Neuronal stem cell (in vitro differentiated cells): ENCODE measurements at regions not wholly inside any gene's neighbourhood (a gene's known extent, or its start where the extent isn't known, plus 50 kb on each side); places are given as distances from the start of the nearest gene placed in this dataset.

Experiments used
- DNase-seq: peaks from one replicate; pipeline ENCODE4 v3.0.0-alpha.2; 2013; ENCODE audit warnings: low spot score
- H2AFZ ChIP-seq: one replicate; pipeline ENCODE4 v1.6.1; 2013; ENCODE audit warnings: mild to moderate bottlenecking, low read length, inconsistent platforms
- H2AK5ac ChIP-seq: 2 replicates; pipeline ENCODE4 v1.6.1; 2013; ENCODE audit warnings: low read depth, mild to moderate bottlenecking, inconsistent platforms, low read length, moderate library complexity, mixed read lengths
- H2BK120ac ChIP-seq: 2 replicates; pipeline ENCODE4 v1.6.1; 2013; ENCODE audit warnings: low read depth, mild to moderate bottlenecking, inconsistent platforms, low read length, moderate library complexity, mixed read lengths
- H2BK12ac ChIP-seq: one replicate; pipeline ENCODE4 v1.6.1; 2013; ENCODE audit warnings: low read length, inconsistent platforms
- H2BK15ac ChIP-seq: 2 replicates; pipeline ENCODE4 v1.6.1; 2013; ENCODE audit warnings: mild to moderate bottlenecking, low read length, inconsistent platforms, mixed read lengths
- H2BK5ac ChIP-seq: one replicate; pipeline ENCODE4 v1.6.1; 2013; ENCODE audit warnings: inconsistent platforms, mild to moderate bottlenecking, low read length, moderate library complexity
- H3K14ac ChIP-seq: one replicate; pipeline ENCODE4 v1.6.1; 2013; ENCODE audit warnings: low read length, inconsistent platforms
- H3K18ac ChIP-seq: 2 replicates; pipeline ENCODE4 v1.6.1; 2013; ENCODE audit warnings: low read length, inconsistent platforms
- H3K23ac ChIP-seq: 2 replicates; pipeline ENCODE4 v1.6.1; 2013; ENCODE audit warnings: low read depth, mild to moderate bottlenecking, mixed read lengths, low read length, inconsistent platforms; ENCODE audit not compliant: poor library complexity
- H3K27ac ChIP-seq: replicated peaks from 3 replicates; pipeline ENCODE4 v1.5.1; 2013; ENCODE audit warnings: low read length, inconsistent platforms
- H3K27me3 ChIP-seq, 3 experiments: 2 replicates each; pipeline ENCODE4 v1.6.1; 2013; ENCODE audit warnings: low read length in 3 of 3, mild to moderate bottlenecking in 2 of 3, inconsistent platforms in 1 of 3, low read depth in 1 of 3, mixed read lengths in 1 of 3, moderate library complexity in 1 of 3; ENCODE audit not compliant: control insufficient read depth in 3 of 3, insufficient read depth in 3 of 3
- H3K36me3 ChIP-seq, 2 donors: replicated peaks in 1 of 2; 2 replicates each; pipeline ENCODE4 v1.6.1; 2013; ENCODE audit warnings: low read length in 2 of 2; ENCODE audit not compliant: control insufficient read depth in 2 of 2, insufficient read depth in 2 of 2
- H3K4ac ChIP-seq: 2 replicates; pipeline ENCODE4 v1.6.1; 2013; ENCODE audit warnings: inconsistent platforms, mild to moderate bottlenecking, low read length, moderate library complexity
- H3K4me1 ChIP-seq, 2 donors: 1 replicate in 1 of 2; 2 replicates in 1 of 2; pipeline ENCODE4 v1.6.1; 2013; ENCODE audit warnings: low read length in 2 of 2, low read depth in 1 of 2; ENCODE audit not compliant: control insufficient read depth in 2 of 2, insufficient read depth in 1 of 2
- H3K4me2 ChIP-seq: one replicate; pipeline ENCODE4 v1.6.1; 2013; ENCODE audit warnings: mild to moderate bottlenecking, low read length, inconsistent platforms; ENCODE audit not compliant: insufficient read depth, poor library complexity, severe bottlenecking
- H3K4me3 ChIP-seq, 2 donors: 2 replicates each; pipeline ENCODE4 v1.5.1; 2013; ENCODE audit warnings: low read length in 2 of 2, mild to moderate bottlenecking in 2 of 2, inconsistent platforms in 1 of 2, moderate library complexity in 1 of 2
- H3K79me1 ChIP-seq: one replicate; pipeline ENCODE4 v1.6.1; 2013; ENCODE audit warnings: low read depth, mild to moderate bottlenecking, inconsistent platforms, low read length, moderate library complexity
- H3K9ac ChIP-seq: one replicate; pipeline ENCODE4 v1.6.1; 2013; ENCODE audit warnings: mild to moderate bottlenecking, low read depth, low read length, inconsistent platforms; ENCODE audit not compliant: poor library complexity
- H3K9me3 ChIP-seq, 2 donors: replicated peaks in 1 of 2; 2 replicates each; pipeline versions ENCODE3 to v1.6.1; 2013; ENCODE audit warnings: low read length in 2 of 2, mild to moderate bottlenecking in 2 of 2, inconsistent platforms in 1 of 2, low read depth in 1 of 2, mixed read lengths in 1 of 2, moderate library complexity in 1 of 2; ENCODE audit not compliant: control insufficient read depth in 2 of 2, insufficient read depth in 1 of 2
- H4K8ac ChIP-seq: one replicate; pipeline ENCODE4 v1.6.1; 2013; ENCODE audit warnings: low read depth, mild to moderate bottlenecking, inconsistent platforms, low read length, moderate library complexity
- H4K91ac ChIP-seq: one replicate; pipeline ENCODE4 v1.6.1; 2013; ENCODE audit warnings: low read length, low read depth, mild to moderate bottlenecking, inconsistent platforms; ENCODE audit not compliant: poor library complexity
- WGBS, 2 donors: extraction: QIAGEN DNeasy Blood & Tissue Kit; methylation state at CpG; one replicate each; pipeline ENCODE4 v1.1.7; 2013; ENCODE audit warnings: missing lambda C conversion rate in 2 of 2, mixed read lengths in 1 of 2; ENCODE audit not compliant: insufficient read length in 2 of 2, insufficient replicate concordance in 1 of 2; ENCODE audit errors: extremely low coverage in 2 of 2; 5-methylcytosine and 5-hydroxymethylcytosine counted together

DNA sequence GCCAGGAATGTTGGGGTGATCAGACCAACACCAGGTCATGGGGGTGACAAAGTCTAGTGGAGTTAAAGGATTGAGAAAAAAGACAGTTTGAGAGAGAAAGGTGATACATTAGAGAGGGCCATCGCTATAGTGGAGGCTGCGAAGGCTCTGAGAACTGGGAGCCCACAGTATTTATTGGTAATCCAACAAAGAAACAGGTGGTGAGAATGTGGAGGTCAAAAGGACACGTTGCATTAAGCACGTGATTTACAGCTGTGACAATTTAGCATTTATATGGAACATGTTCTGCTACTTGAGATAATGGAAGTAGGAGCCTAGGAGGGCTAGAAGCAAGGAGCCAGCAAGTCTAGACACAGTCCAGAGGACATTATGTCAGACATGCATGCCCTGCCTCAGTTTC is 2086.5 kb upstream of the C9orf72 start:
- H3K36me3 ChIP-seq, result no peaks in the 10 kb centered on the region
- no peaks in the 10 kb centered on the region for H3K9me3 ChIP-seq
- no peak overlapping the region for H2AK5ac ChIP-seq
- no peaks in the 10 kb centered on the region for H3K27me3 ChIP-seq
- no peak overlapping the region for H2BK5ac ChIP-seq
- H3K79me1 ChIP-seq, result no peaks in the 10 kb centered on the region
- no peak overlapping the region for H3K4me2 ChIP-seq
- H4K91ac ChIP-seq, result no peak overlapping the region
- no peak overlapping the region for H3K18ac ChIP-seq
- no peak overlapping the region for H2BK15ac ChIP-seq
- no peak overlapping the region for H3K4ac ChIP-seq
- H3K27ac ChIP-seq, result no peak overlapping the region
- no peak for DNase-seq
- H4K8ac ChIP-seq, result no peak overlapping the region
- WGBS, 2 donors, result no CpG with 5 or more reads among the region's 4 CpGs
- H3K9ac ChIP-seq, result no peak overlapping the region
- H2BK12ac ChIP-seq, result no peak overlapping the region
- no peaks in the 10 kb centered on the region for H3K4me1 ChIP-seq
- no peak overlapping the region for H3K14ac ChIP-seq
- H3K4me3 ChIP-seq, result no peak overlapping the region
- no peak overlapping the region for H2AFZ ChIP-seq
- no peak overlapping the region for H3K23ac ChIP-seq
- H2BK120ac ChIP-seq, result no peak overlapping the region

- Histone ChIP-seq H2BK12ac (no peak overlapping the region), H3K27me3 (no peaks in the 10 kb centered on the region), H3K4me1 (no peaks in the 10 kb centered on the region), H4K8ac (no peak overlapping the region), H4K91ac (no peak overlapping the region), H3K4me2 (no peak overlapping the region), H3K18ac (no peak overlapping the region), H2BK120ac (no peak overlapping the region), H3K9ac (no peak overlapping the region), H3K79me1 (no peaks in the 10 kb centered on the region), H3K27ac (no peak overlapping the region), H2AFZ (no peak overlapping the region), H3K4me3 (no peak overlapping the region), H3K14ac (no peak overlapping the region), H3K9me3 (no peaks in the 10 kb centered on the region), H3K36me3 (no peaks in the 10 kb centered on the region), H2BK15ac (no peak overlapping the region), H2AK5ac (no peak overlapping the region), H3K4ac (no peak overlapping the region), H3K23ac (no peak overlapping the region), H2BK5ac (no peak overlapping the region)
- no peak for DNase-seq
- WGBS, 2 donors, result no CpG with 5 or more reads among the region's 1 CpG
These were observed 2095.5 kb upstream of the C9orf72 start for GRCh38 chr9:29668732-29669131.

DNA sequence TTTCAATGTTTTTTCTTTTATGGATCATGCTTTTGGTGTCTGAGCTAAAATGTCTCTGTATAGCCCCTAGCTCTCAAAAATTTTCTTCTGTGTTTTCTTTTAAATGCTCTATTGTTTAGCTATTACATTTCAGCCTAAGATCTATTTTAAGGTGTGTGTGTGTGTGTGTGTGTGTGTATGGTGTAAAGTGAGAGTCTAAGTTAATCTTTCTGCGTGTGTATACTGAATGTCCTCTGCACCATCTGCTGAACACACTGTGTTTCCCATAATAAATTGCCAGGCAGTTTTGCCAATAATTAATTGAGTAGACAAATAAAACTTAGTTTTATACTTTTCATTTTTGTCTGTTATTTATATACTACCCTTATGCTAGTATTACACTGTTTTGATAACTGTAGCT is 2096.3 kb upstream of the C9orf72 start:
- no peak overlapping the region for H4K8ac ChIP-seq
- no peak overlapping the region for H2AK5ac ChIP-seq
- no CpG with 5 or more reads among the region's 1 CpG for WGBS, 2 donors
- H2BK5ac ChIP-seq, result no peak overlapping the region
- H3K4me3 ChIP-seq, result no peak overlapping the region
- no peak for DNase-seq
- no peak overlapping the region for H3K9ac ChIP-seq
- H2AFZ ChIP-seq, result no peak overlapping the region
- no peaks in the 10 kb centered on the region for H3K79me1 ChIP-seq
- H3K27me3 ChIP-seq, result no peaks in the 10 kb centered on the region
- no peak overlapping the region for H3K18ac ChIP-seq
- no peak overlapping the region for H2BK120ac ChIP-seq
- no peak overlapping the region for H3K4me2 ChIP-seq
- no peak overlapping the region for H2BK15ac ChIP-seq
- no peaks in the 10 kb centered on the region for H3K4me1 ChIP-seq
- H4K91ac ChIP-seq, result no peak overlapping the region
- H3K4ac ChIP-seq, result no peak overlapping the region
- no peak overlapping the region for H3K27ac ChIP-seq
- H3K36me3 ChIP-seq, result no peaks in the 10 kb centered on the region
- no peak overlapping the region for H3K14ac ChIP-seq
- no peak overlapping the region for H3K23ac ChIP-seq
- no peak overlapping the region for H2BK12ac ChIP-seq
- H3K9me3 ChIP-seq, result no peaks in the 10 kb centered on the region

DNA sequence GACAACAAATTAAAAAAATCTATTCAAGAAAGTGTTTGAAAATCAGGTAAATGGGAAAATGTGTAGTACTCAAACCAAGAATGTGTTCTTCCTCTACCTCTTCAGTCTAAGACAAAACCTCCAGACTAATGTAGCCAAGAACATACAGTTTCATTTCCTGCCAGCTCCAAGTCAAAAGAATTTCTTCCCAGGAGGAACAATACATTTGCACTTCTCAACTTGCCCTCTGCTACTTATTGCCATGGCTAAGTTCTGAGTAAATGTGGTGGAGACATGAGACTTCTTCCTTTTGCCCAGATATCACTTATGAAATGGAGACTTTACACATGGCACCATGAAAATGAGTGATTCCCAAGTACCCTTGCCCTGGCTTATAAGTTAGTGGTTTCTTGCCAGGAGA is 2112.2 kb upstream of the C9orf72 start:
- DNase-seq, result no peak
- no peaks in the 10 kb centered on the region for H3K36me3 ChIP-seq
- H3K4ac ChIP-seq, result no peak overlapping the region

More for the DNA sequence above, 2112.2 kb upstream of the C9orf72 start:
- Histone ChIP-seq H3K18ac (no peak overlapping the region), H3K4me3 (no peak overlapping the region), H4K91ac (no peak overlapping the region), H4K8ac (no peak overlapping the region), H3K23ac (no peak overlapping the region), H3K14ac (no peak overlapping the region), H2AFZ (no peak overlapping the region), H3K9ac (no peak overlapping the region), H3K4me1 (no peaks in the 10 kb centered on the region), H3K9me3 (no peaks in the 10 kb centered on the region), H2AK5ac (no peak overlapping the region), H2BK12ac (no peak overlapping the region), H3K27ac (no peak overlapping the region), H3K4me2 (no peak overlapping the region), H2BK5ac (no peak overlapping the region), H2BK120ac (no peak overlapping the region), H2BK15ac (no peak overlapping the region), H3K27me3 (no peaks in the 10 kb centered on the region), H3K79me1 (no peaks in the 10 kb centered on the region)
